ENCODE measurements at regions not wholly inside any gene's neighbourhood (a gene's known extent, or its start where the extent isn't known, plus 50 kb on each side); places are given as distances from the start of the nearest gene placed in this dataset.

- no peak for TF ChIP-seq CTCF (IDR thresholded peaks at IDR 0.05; ENCODE audit: extremely low read depth, low read depth, low read length)
- H3K4me1 ChIP-seq (ENCODE audit: insufficient read depth, low read length) = no peaks in the 10 kb centered on the region
- no peak overlapping the region for H3K4me3 ChIP-seq (ENCODE audit: insufficient read depth, low read length)
- peaks cover 3% of the 10 kb centered on the region for H3K9me3 ChIP-seq (ENCODE audit: low read depth, low read length)
- no peaks in the 10 kb centered on the region for H3K27me3 ChIP-seq (ENCODE audit: insufficient read depth, low read length)
- H3K79me2 ChIP-seq (ENCODE audit: insufficient read depth, low read length) = no peaks in the 10 kb centered on the region
- no peak overlapping the region for H3K27ac ChIP-seq (ENCODE audit: low read depth, low read length)
- no peak for DNase-seq (ENCODE audit: insufficient read length, low spot score, missing footprints)
- H3K4me2 ChIP-seq (ENCODE audit: insufficient read depth, low read length) = no peak overlapping the region
- H3K36me3 ChIP-seq (ENCODE audit: insufficient read depth, low read length) = no peaks in the 10 kb centered on the region
- H4K20me1 ChIP-seq (ENCODE audit: insufficient read depth, low read length) = no peaks in the 10 kb centered on the region
- no peak overlapping the region for H2AFZ ChIP-seq (ENCODE audit: low read length)
Observed at GRCh38 chr4:167918077-167918476, 174.3 kb upstream of the ANXA10 start.

- no peak overlapping the region for H2AFZ ChIP-seq (ENCODE audit: low read length)
- no peak overlapping the region for H3K4me2 ChIP-seq (ENCODE audit: insufficient read depth, low read length)
- H3K27ac ChIP-seq (ENCODE audit: low read depth, low read length) = no peak overlapping the region
- H3K4me3 ChIP-seq (ENCODE audit: insufficient read depth, low read length) = no peak overlapping the region
- DNase-seq (ENCODE audit: insufficient read length, low spot score, missing footprints) = no peak
- H3K9me3 ChIP-seq (ENCODE audit: low read depth, low read length) = no peaks in the 10 kb centered on the region
- H3K4me1 ChIP-seq (ENCODE audit: insufficient read depth, low read length) = no peaks in the 10 kb centered on the region
- H4K20me1 ChIP-seq (ENCODE audit: insufficient read depth, low read length) = no peaks in the 10 kb centered on the region
- H3K36me3 ChIP-seq (ENCODE audit: insufficient read depth, low read length) = no peaks in the 10 kb centered on the region
- TF ChIP-seq CTCF (IDR thresholded peaks at IDR 0.05; ENCODE audit: extremely low read depth, low read depth, low read length) = no peak
- no peaks in the 10 kb centered on the region for H3K27me3 ChIP-seq (ENCODE audit: insufficient read depth, low read length)
- no peaks in the 10 kb centered on the region for H3K79me2 ChIP-seq (ENCODE audit: insufficient read depth, low read length)
Observed at GRCh38 chr4:167930166-167930565, 162.2 kb upstream of the ANXA10 start.

- Histone ChIP-seq H3K4me3 (ENCODE audit: insufficient read depth, low read length) (no peak overlapping the region), H2AFZ (ENCODE audit: low read length) (no peak overlapping the region), H4K20me1 (ENCODE audit: insufficient read depth, low read length) (no peaks in the 10 kb centered on the region), H3K27ac (ENCODE audit: low read depth, low read length) (no peak overlapping the region), H3K36me3 (ENCODE audit: insufficient read depth, low read length) (no peaks in the 10 kb centered on the region), H3K4me2 (ENCODE audit: insufficient read depth, low read length) (no peak overlapping the region), H3K9me3 (ENCODE audit: low read depth, low read length) (no peaks in the 10 kb centered on the region), H3K27me3 (ENCODE audit: insufficient read depth, low read length) (no peaks in the 10 kb centered on the region), H3K4me1 (ENCODE audit: insufficient read depth, low read length) (no peaks in the 10 kb centered on the region), H3K79me2 (ENCODE audit: insufficient read depth, low read length) (no peaks in the 10 kb centered on the region)
- DNase-seq (ENCODE audit: insufficient read length, low spot score, missing footprints) = no peak
- TF ChIP-seq CTCF (IDR thresholded peaks at IDR 0.05; ENCODE audit: extremely low read depth, low read depth, low read length) = no peak
Observed at GRCh38 chr4:167934216-167934615, 158.1 kb upstream of the ANXA10 start.

GRCh38 chr4:167939863-167940616 lies 152.3 kb upstream of the ANXA10 start:
- Histone ChIP-seq H3K4me1 (ENCODE audit: insufficient read depth, low read length) (no peaks in the 10 kb centered on the region), H2AFZ (ENCODE audit: low read length) (no peak overlapping the region), H3K4me3 (ENCODE audit: insufficient read depth, low read length) (no peak overlapping the region), H3K27ac (ENCODE audit: low read depth, low read length) (no peak overlapping the region), H3K4me2 (ENCODE audit: insufficient read depth, low read length) (no peak overlapping the region), H4K20me1 (ENCODE audit: insufficient read depth, low read length) (no peaks in the 10 kb centered on the region), H3K36me3 (ENCODE audit: insufficient read depth, low read length) (no peaks in the 10 kb centered on the region), H3K27me3 (ENCODE audit: insufficient read depth, low read length) (no peaks in the 10 kb centered on the region), H3K79me2 (ENCODE audit: insufficient read depth, low read length) (no peaks in the 10 kb centered on the region), H3K9me3 (ENCODE audit: low read depth, low read length) (no peaks in the 10 kb centered on the region)
- DNase-seq (ENCODE audit: insufficient read length, low spot score, missing footprints) = no peak
- no peak for TF ChIP-seq CTCF (IDR thresholded peaks at IDR 0.05; ENCODE audit: extremely low read depth, low read depth, low read length)
